ENCODE measurements at regions not wholly inside any gene's neighbourhood (a gene's known extent, or its start where the extent isn't known, plus 50 kb on each side); places are given as distances from the start of the nearest gene placed in this dataset.

- ATAC-seq (no peak), FAIRE-seq (no peak), DNase-seq (ENCODE audit: low read depth, low spot score) (no peak)
- Histone ChIP-seq H2AFZ (ENCODE audit: control insufficient read depth, low read depth, low read length) (no peak overlapping the region), H3K4me2 (ENCODE audit: control insufficient read depth, insufficient read depth) (no peak overlapping the region), H3K9ac (ENCODE audit: control insufficient read depth, insufficient read depth, low read length) (no peak overlapping the region), H4K20me1 (ENCODE audit: control insufficient read depth, insufficient read depth) (no peaks in the 10 kb centered on the region), H3K27me3 (replicated peaks in 1 of 2; ENCODE audit: control insufficient read depth in 2 of 2, insufficient read depth in 2 of 2, low read length in 1 of 2) (no peaks in the 10 kb centered on the region), H3K27ac (ENCODE audit: control insufficient read depth, insufficient read depth) (no peak overlapping the region), H3K4me3 (no peak overlapping the region), H3K9me3 (replicated peaks; ENCODE audit: control insufficient read depth, insufficient read depth, low read length) (no peaks in the 10 kb centered on the region), H3K36me3 (ENCODE audit: control insufficient read depth in 2 of 2, insufficient read depth in 2 of 2, low read length in 1 of 2) (no peaks in the 10 kb centered on the region), H3K4me1 (ENCODE audit: control insufficient read depth, insufficient read depth, low read length) (no peaks in the 10 kb centered on the region), H3K79me2 (ENCODE audit: control insufficient read depth, insufficient read depth, low read length) (no peaks in the 10 kb centered on the region)
- ChIA-PET RAD21 (ENCODE audit: unreplicated experiment) (no interaction called here), POLR2A (no interaction called here), SMC1A (ENCODE audit: uncharacterized antibody, unreplicated experiment) (no interaction called here), CTCF (no interaction called here)
- intact Hi-C loops (cut with micrococcal nuclease; ENCODE audit: unreplicated experiment) (no loop called here), in situ Hi-C loops (cut with MboI) (no loop called here)
- WGBS (ENCODE audit: insufficient coverage, insufficient replicate concordance, low lambda C conversion rate, missing lambda C conversion rate), result 42% methylated on average over 8 of the region's 8 CpGs
- TF ChIP-seq ZNF592 (IDR thresholded peaks at IDR 0.05) (no peak), ZNF207 (IDR thresholded peaks at IDR 0.05; ENCODE audit: borderline replicate concordance) (no peak), SIX5 (IDR thresholded peaks at IDR 0.05; ENCODE audit: low read depth, low read length, severe bottlenecking) (no peak), SUZ12 (IDR thresholded peaks at IDR 0.05; ENCODE audit: unreplicated experiment) (no peak), SPI1 (IDR thresholded peaks at IDR 0.05; ENCODE audit: borderline replicate concordance, insufficient read depth, low read depth, low read length) (no peak), FOXK2 (IDR thresholded peaks at IDR 0.05) (no peak), ZZZ3 (IDR thresholded peaks at IDR 0.05; ENCODE audit: control insufficient read depth, insufficient read length, low read depth) (no peak), POLR2AphosphoS5 (IDR thresholded peaks at IDR 0.05; ENCODE audit: low read length) (no peak), SUPT20H (IDR thresholded peaks at IDR 0.05; ENCODE audit: borderline replicate concordance, control insufficient read depth, low read depth, low read length) (no peak), SMAD5 (IDR thresholded peaks at IDR 0.05; ENCODE audit: low read depth) (no peak), ZBED1 (IDR thresholded peaks at IDR 0.05; ENCODE audit: borderline replicate concordance) (no peak), CTCF (IDR thresholded peaks at IDR 0.05 in 2 of 3, conservative IDR thresholded peaks at IDR 0.05 in 1 of 3; ENCODE audit: control insufficient read depth in 2 of 3, extremely low read depth in 1 of 3, insufficient read depth in 1 of 3, low read depth in 3 of 3, low read length in 3 of 3) (no peak)
- BruUV-seq (replicated peaks), result no TSS peak
Measured at GRCh38 chr16:73503093-73503492, 455.2 kb upstream of the ZFHX3 start.
